HG03139 (cell line): ENCODE measurements at regions not wholly inside any gene's neighbourhood (a gene's known extent, or its start where the extent isn't known, plus 50 kb on each side); places are given as distances from the start of the nearest gene placed in this dataset.
A peak's percentile ranks its signal among the peaks of the same experiment; 100 is the strongest.

Source experiments
- ATAC-seq: cut with Tn5 transposase; IDR thresholded peaks from one replicate; pipeline ENCODE4 v1.9.1; 2021; ENCODE audit not compliant: unreplicated experiment

- no peak for ATAC-seq
These were observed 401.5 kb downstream of the PTPRC start for GRCh38 chr1:199040076-199040905.

- peak; percentile 93 for ATAC-seq
These were observed 402.5 kb downstream of the PTPRC start for GRCh38 chr1:199041173-199041914.

- no peak for ATAC-seq
These were observed 403.4 kb downstream of the PTPRC start for GRCh38 chr1:199042193-199042592.

GRCh38 chr1:199044191-199044590 is 405.4 kb downstream of the PTPRC start:
- ATAC-seq: no peak

- ATAC-seq: no peak
These were observed 407.8 kb downstream of the PTPRC start for GRCh38 chr1:199046618-199047017.

- ATAC-seq: no peak
These were observed 415.9 kb downstream of the PTPRC start for GRCh38 chr1:199054694-199055093.

- no peak for ATAC-seq
These were observed 418.5 kb downstream of the PTPRC start for GRCh38 chr1:199057322-199057721.

GRCh38 chr1:199058281-199058680 is 419.4 kb downstream of the PTPRC start:
- ATAC-seq: no peak

- ATAC-seq: no peak
These were observed 426.1 kb downstream of the PTPRC start for GRCh38 chr1:199064971-199065370.

GRCh38 chr1:199067483-199067882 is 428.6 kb downstream of the PTPRC start:
- ATAC-seq: peak; percentile 76

- ATAC-seq: no peak
These were observed 432.2 kb downstream of the PTPRC start for GRCh38 chr1:199071080-199071479.

- no peak for ATAC-seq
These were observed 434.3 kb downstream of the PTPRC start for GRCh38 chr1:199073166-199073565.

GRCh38 chr1:199075792-199076191 is 437.0 kb downstream of the PTPRC start:
- ATAC-seq: no peak

- ATAC-seq: no peak
These were observed 441.2 kb downstream of the PTPRC start for GRCh38 chr1:199079994-199080393.

- peak; percentile 39 for ATAC-seq
These were observed 442.9 kb downstream of the PTPRC start for GRCh38 chr1:199081739-199082138.

GRCh38 chr1:199082778-199083389 is 444.0 kb downstream of the PTPRC start:
- ATAC-seq: no peak

GRCh38 chr1:199083680-199084079 is 444.8 kb downstream of the PTPRC start:
- ATAC-seq: no peak

- no peak for ATAC-seq
These were observed 445.5 kb downstream of the PTPRC start for GRCh38 chr1:199084293-199084692.

GRCh38 chr1:199085903-199086302 is 447.1 kb downstream of the PTPRC start:
- ATAC-seq: no peak

- no peak for ATAC-seq
These were observed 448.3 kb downstream of the PTPRC start for GRCh38 chr1:199087144-199087543.

GRCh38 chr1:199089393-199090122 is 450.7 kb downstream of the PTPRC start:
- peak; percentile 88 for ATAC-seq
